NCI-H345 treated with DMSO at 0.1 percent for 48 hours (cell line): ENCODE measurements at regions not wholly inside any gene's neighbourhood (a gene's known extent, or its start where the extent isn't known, plus 50 kb on each side); places are given as distances from the start of the nearest gene placed in this dataset.

Experiments used
- DNase-seq: peaks from one replicate; lab custom pipeline; 2025; ENCODE audit not compliant: unreplicated experiment; lab: John Stamatoyannopoulos, UW

DNA sequence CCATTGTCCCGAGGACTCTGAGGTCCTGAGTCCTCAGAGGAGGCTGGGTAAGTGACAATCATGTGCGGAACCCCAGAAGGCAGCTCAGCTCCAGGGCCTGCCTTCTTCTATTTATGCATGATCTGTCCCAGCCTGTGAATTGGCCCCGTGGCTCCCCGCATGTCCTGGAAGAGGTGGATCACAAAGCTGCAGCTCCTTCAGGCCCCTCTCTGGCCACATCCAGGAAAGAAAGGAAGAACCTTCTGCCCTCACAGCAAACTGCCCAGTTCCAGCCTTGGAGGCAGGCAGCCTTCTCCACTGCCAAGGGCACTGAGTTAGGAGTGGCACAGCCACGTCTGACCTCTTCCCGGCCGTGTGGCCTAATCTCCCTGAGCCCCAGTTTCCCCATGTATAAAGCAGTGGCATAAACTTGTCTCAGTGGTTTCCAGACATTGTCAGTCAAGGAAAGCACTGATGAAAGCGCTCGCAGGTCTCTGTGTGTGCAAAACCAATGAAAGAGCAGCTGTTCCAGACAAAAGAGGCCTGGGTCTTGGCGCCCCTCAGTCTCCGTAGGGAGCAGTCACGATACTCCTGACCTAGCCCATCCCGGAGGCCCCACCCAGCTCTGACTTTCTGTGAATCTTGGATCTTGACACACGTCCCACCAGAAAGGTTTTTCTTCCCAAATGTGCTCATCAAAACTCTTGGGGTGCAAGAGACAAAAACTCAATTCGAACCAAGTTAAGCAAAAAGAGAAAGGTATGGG is 497.3 kb downstream of the SHQ1 start:
- no peak for DNase-seq

- no peak for DNase-seq
Measured at GRCh38 chr3:72348357-72348756, 499.9 kb downstream of the SHQ1 start.

GRCh38 chr3:72347819-72348319 is 500.4 kb downstream of the SHQ1 start:
- no peak for DNase-seq

- no peak for DNase-seq
Measured at GRCh38 chr3:72346526-72346926, 501.7 kb downstream of the SHQ1 start.

DNA sequence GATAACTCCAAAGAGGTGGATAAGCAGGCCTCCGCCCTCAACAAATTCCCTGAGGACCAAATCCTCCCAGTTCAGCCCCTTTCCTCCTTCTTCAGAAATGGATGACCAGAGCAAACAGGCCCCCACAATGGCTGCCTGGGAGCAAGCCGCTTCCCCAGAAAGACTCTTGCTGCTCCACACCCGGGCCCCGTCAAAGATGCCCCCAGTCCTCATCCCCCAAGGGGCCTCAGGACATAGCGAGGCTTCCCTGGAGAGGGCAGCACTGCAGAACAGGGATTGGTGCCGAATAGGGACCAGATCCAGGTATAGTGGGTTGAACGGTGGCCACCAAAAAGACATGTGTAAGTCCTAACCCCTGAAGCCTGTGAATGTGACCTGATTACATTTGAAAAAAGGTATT is 502.3 kb downstream of the SHQ1 start:
- no peak for DNase-seq

GRCh38 chr3:72345237-72345878 is 502.9 kb downstream of the SHQ1 start:
- no peak for DNase-seq

GRCh38 chr3:72344647-72345046 is 503.6 kb downstream of the SHQ1 start:
- no peak for DNase-seq

- no peak for DNase-seq
Measured at GRCh38 chr3:72344236-72344635, 504.0 kb downstream of the SHQ1 start.

DNA sequence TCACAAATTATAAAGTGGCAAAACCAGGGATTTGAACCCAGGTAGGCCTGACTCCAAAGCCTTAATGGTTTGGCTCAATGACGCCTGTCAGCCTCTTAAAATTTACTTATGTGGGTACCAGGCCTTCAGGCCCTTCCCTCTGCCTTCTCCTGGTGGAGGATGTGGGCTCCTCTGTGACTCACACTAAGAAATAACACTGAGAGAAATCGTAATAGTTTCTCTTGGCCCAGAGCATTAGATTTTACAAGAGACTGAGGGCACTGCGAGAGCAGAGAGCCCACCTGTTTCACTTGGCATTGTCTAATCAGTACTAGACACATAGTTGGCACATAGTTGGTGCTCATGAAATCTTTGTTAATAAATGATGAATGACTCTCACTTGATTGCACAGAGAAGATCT is 505.2 kb downstream of the SHQ1 start:
- no peak for DNase-seq

DNA sequence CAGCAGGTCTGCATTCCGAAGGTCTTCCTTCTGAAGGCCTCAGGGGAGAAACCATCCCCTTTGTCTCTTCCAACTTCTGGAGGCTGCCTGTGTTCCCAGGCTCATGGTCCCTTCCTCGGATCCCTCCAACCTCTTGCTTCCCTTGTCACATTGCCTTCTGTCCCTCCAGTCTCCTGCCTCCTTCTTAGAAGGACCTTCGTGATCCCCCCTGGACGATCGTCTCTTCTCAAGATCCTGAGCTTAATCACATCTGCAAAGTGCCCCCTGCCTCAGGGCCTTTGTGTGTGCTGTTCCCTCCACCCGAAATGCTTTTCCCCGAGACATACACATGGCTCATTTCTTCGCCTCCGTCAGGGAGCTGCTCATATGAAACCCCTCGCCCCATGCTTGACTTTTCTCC is 505.8 kb downstream of the SHQ1 start:
- DNase-seq: no peak

GRCh38 chr3:72341920-72342319 is 506.3 kb downstream of the SHQ1 start:
- DNase-seq: no peak

- no peak for DNase-seq
Measured at GRCh38 chr3:72341380-72341770, 506.9 kb downstream of the SHQ1 start.

DNA sequence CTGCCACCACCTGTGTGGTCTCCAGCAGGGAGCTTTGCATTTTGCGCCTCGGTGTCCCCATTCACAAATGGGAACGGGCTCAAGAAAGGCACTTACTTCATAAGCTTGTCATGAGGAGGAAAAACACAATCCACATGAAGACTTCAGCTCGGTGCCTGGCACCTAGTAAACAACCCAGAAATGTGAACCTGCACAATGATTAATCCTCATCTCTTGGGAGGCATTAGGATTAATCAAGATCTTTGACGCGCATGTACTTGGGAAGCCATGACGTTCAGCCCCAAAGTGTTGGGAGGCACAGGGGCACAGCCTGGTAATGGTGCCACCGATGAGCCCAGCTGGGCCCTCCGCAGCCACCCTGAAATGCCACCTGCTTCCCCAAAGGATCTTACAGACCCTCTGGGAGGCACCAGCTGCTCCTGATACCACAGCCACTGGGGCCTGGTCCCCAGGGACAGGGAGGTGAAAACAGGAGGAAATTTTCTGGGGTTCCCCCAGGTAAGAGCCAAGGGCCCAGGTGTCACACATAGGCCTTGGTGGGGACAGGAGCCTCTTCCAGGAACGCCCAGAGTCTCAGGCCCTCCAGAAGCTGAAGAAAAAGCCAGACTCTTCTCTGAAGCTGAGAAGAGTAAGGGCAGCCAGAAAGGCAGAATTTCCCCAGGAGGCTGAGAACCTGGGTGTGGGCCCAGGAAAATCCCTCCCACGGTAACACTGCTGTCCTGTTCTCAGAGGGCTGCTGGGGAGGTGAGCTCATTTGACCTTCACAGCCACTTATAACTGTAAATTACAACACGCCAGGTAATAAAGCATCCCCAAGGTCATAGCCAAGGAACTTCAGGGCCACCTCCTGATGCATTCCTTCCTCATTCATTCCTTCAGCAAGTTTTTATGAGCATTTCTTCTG is 507.5 kb downstream of the SHQ1 start:
- no peak for DNase-seq

GRCh38 chr3:72340056-72340455 is 508.2 kb downstream of the SHQ1 start:
- DNase-seq: no peak

DNA sequence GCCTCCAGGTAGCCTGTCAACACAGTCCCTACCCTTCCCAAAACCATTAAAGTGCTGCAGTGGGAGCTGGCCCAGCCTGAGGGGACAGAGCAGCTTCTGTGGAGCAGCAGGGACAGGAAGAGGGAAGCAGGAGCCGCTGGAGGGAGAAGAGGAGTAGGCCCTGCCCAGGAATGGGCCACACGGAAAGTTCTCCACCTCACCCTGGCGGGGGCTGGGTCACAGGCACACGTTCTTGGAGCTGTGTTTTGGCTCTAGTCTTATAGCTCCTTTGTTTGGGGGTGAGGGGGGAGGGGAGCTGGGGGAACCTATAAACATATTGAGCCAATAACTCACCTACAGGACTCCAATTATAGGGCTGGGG is 508.6 kb downstream of the SHQ1 start:
- DNase-seq: no peak

DNA sequence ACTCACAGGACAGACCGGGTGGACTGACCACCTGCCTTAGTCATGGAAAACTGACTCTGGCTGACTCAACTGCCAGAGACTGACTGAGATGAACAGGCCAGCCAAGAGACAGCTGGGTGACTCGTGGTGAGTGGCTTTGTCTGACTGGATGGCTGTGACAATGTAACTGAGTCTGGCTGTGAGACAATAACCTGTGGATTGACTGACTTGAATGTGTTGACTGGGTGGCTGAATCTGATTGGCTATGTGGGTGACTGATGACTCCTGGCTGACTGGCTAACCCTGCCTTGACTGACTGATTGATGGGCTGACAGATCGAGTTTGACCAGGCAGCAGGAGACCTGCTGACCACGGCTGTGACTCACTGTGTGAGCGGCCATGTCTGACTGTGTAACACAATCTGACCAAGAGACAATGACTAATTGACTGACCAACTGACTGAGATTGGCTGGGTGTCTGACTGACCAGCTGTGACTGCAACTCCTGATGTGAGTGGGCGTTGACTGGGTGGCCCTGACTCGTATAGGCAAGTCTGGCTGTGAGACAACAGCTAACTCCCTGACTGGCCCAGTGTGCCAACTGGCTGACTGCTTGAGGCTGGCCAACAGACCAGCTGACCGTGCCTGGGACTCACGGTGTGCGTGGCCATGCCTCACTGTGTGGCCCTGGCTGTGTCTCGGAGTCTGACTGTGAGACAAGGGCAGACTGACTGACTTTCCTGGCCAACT is 509.1 kb downstream of the SHQ1 start:
- DNase-seq: no peak

DNA sequence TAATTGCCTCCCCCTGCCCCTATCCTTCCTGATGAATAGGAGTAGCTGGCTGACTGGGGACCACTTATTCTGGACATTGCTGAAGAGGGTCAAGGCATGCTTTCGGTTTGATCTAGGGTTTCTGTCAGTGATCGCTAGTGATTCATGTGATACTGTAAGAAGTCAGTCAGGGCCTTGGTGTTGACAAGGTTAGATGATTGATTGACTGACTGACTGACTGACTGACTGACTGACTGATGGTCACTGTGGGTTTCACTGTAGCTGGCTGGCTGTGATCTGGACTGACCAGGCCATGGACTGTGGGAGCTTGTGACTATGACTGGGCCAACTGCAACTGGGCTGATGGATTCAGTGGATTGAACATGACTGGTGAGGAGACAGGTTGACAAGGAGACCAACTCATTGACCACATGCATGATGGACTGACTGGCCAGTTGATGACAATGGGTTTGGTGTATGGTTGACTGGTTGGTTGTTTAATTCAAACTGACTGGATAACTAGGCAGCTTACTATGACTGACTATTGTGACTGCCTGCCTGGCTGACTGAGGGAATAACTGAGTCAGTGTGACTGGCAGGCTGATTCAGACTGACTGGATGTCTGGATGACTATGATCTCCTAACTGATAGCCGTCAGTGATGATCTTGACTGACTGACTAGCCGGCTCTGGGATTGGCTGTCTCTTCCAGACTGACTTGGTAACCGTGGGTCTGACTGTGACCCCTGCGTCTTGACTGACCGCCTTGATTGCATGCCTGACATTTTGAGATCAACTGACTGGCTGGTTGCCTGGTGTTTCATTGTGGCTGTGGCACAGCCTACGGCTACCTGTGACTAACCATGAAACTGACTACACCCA is 509.9 kb downstream of the SHQ1 start:
- no peak for DNase-seq

GRCh38 chr3:72337480-72337855 is 510.8 kb downstream of the SHQ1 start:
- DNase-seq: no peak

DNA sequence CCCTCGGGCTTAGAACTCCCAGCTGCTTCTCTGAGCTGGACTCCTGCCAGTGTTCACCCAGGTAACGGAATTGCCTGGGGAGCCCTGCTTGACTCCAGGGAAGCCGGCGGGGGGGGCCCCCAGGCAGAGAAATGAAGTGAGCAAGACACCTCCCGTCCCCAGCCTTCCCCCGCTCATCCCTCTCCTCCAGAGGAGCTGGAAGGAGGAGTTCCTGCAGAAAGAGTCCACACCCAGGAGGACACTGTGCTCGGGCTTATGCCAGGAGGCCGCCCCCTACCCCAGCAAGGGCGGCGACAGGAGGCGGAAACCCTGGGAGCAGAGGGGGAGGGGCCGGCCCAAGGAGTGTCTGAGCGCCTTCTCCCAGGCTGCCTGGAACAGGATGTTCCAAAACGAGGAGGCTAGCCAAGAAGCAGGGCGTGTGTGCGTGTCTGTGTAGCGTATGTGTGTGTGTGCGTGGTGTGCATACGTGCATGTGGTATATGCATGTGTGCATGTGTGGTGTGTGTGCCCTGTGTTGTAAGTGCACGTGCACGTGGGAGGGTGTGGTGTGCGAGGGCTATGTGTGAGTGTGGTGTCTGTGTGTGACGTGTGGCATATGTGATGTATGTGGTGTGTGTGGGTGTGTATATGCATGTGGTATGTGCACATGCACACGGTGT is 511.3 kb downstream of the SHQ1 start:
- DNase-seq: peak; percentile 70
